PC-9 (cell line): ENCODE measurements at regions not wholly inside any gene's neighbourhood (a gene's known extent, or its start where the extent isn't known, plus 50 kb on each side); places are given as distances from the start of the nearest gene placed in this dataset.

Experiments used
- BruUV-seq: library from RNA; stranded (reverse); fragments of 400-500 nt; replicated peaks from 2 replicates; lab custom pipeline; 2021; lab: Mats Ljungman, UMichigan
- CTCF ChIA-PET: fragments of 300-600 bp; sonication (Branson Sonifier 250); formaldehyde crosslinking; loops from one replicate; lab custom pipeline; 2022; ENCODE audit warnings: antibody characterized with exemption; lab: Charles Lee
- POLR2A ChIA-PET: fragments of 300-600 bp; sonication (Branson Sonifier 250); formaldehyde crosslinking; loops from one replicate; lab custom pipeline; 2022; ENCODE audit warnings: antibody characterized with exemption; ENCODE audit not compliant: unreplicated experiment; lab: Charles Lee
- DNase-seq, 2 experiments: peaks; one replicate each; pipeline versions ENCODE4 v3.0.0 to v3.0.0-alpha.2; 2015 to 2022; ENCODE audit warnings: mixed read lengths in 1 of 2
- H2AFZ ChIP-seq: fragments of 200-600 bp; sonication (generic); 2 replicates; pipeline ENCODE4 v1.8.1; 2017; ENCODE audit warnings: antibody characterized with exemption
- H3F3A ChIP-seq: fragments of 200-600 bp; sonication (generic); 2 replicates; pipeline ENCODE4 v1.8.1; 2017; ENCODE audit warnings: antibody characterized with exemption, mild to moderate bottlenecking, low read depth; ENCODE audit not compliant: insufficient read depth
- H3K27ac ChIP-seq: fragments of 200-600 bp; sonication (generic); 2 replicates; pipeline ENCODE4 v1.6.1; 2016; ENCODE audit warnings: mixed run types
- H3K27me3 ChIP-seq: fragments of 200-600 bp; sonication (generic); 2 replicates; pipeline ENCODE4 v1.6.1; 2016; ENCODE audit warnings: low read depth, mixed run types; ENCODE audit not compliant: insufficient read depth
- H3K36me3 ChIP-seq: fragments of 200-600 bp; sonication (generic); 2 replicates; pipeline ENCODE4 v1.6.1; 2016; ENCODE audit warnings: low read depth, mixed run types
- H3K4me1 ChIP-seq: fragments of 200-600 bp; sonication (generic); replicated peaks from 2 replicates; pipeline ENCODE4 v1.6.1; 2016; ENCODE audit warnings: mixed run types; ENCODE audit not compliant: insufficient read depth
- H3K4me2 ChIP-seq: fragments of 200-600 bp; sonication (generic); 2 replicates; pipeline ENCODE4 v1.6.1; 2017; ENCODE audit warnings: mixed run types
- H3K4me3 ChIP-seq: fragments of 200-600 bp; sonication (generic); 2 replicates; pipeline ENCODE4 v1.6.1; 2016; ENCODE audit warnings: mixed run types
- H3K79me2 ChIP-seq: fragments of 200-600 bp; sonication (generic); 2 replicates; pipeline ENCODE4 v1.6.1; 2017; ENCODE audit warnings: low read depth, mixed run types
- H3K9me2 ChIP-seq: fragments of 200-600 bp; sonication (generic); 2 replicates; pipeline ENCODE4 v1.8.1; 2017; ENCODE audit warnings: mild to moderate bottlenecking; ENCODE audit not compliant: insufficient read depth
- H3K9me3 ChIP-seq: fragments of 200-600 bp; sonication (generic); 2 replicates; pipeline ENCODE4 v1.8.1; 2016; ENCODE audit warnings: low read depth; ENCODE audit not compliant: insufficient read depth
- H4K20me1 ChIP-seq: fragments of 200-600 bp; sonication (generic); 2 replicates; pipeline ENCODE4 v1.8.1; 2017; ENCODE audit not compliant: insufficient read depth
- EZH2 ChIP-seq: fragments of 200-600 bp; sonication (generic); IDR thresholded peaks from 2 replicates; pipeline ENCODE4 v1.8.0; 2017; ENCODE audit warnings: antibody characterized with exemption, low read depth
- intact Hi-C: fragments of 100-400 bp; cut with micrococcal nuclease; formaldehyde crosslinking; loops from one replicate; pipeline ENCODE4 v1.10.0; 2022; ENCODE audit not compliant: unreplicated experiment
- TF ChIP-seq, protein P1 (sequence below): fragments of 200-600 bp; sonication (generic); conservative IDR thresholded peaks from 2 replicates; pipeline ENCODE4 v1.6.1; 2017; ENCODE audit warnings: mixed run types, antibody characterized with exemption, mild to moderate bottlenecking, moderate library complexity

DNA sequence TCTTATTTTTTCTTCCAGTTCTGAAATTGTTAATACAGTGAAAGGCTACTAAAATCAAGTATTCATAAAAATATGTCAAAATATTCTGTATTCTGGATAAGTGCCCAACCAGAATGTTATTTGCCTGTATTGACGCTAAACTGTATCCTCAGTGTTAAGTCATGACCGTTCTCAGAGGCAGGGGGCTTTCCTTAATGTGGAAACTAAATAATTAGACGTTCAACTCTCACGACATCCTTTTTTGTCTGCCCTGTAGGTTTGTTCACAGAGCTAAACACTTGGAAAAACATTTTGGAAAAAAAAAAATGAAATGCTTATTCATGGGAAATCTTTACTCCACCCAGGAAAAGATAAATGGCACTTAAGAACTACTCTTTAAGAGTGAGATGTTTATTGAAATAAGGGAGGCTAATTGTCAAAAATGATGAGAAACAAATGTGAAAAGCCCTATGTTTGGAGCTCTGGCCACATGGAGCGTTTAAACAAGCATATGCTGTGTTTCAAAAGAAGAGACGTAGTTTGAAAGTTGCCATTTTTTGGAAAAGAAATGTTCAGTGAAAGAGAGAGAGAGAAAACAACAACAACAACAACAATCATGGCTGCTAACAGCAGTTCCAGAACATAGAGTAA lies 453.1 kb upstream of the MARCKS start:
- POLR2A ChIA-PET: no interaction called here
- no peaks in the 10 kb centered on the region for H3K27me3 ChIP-seq

DNA sequence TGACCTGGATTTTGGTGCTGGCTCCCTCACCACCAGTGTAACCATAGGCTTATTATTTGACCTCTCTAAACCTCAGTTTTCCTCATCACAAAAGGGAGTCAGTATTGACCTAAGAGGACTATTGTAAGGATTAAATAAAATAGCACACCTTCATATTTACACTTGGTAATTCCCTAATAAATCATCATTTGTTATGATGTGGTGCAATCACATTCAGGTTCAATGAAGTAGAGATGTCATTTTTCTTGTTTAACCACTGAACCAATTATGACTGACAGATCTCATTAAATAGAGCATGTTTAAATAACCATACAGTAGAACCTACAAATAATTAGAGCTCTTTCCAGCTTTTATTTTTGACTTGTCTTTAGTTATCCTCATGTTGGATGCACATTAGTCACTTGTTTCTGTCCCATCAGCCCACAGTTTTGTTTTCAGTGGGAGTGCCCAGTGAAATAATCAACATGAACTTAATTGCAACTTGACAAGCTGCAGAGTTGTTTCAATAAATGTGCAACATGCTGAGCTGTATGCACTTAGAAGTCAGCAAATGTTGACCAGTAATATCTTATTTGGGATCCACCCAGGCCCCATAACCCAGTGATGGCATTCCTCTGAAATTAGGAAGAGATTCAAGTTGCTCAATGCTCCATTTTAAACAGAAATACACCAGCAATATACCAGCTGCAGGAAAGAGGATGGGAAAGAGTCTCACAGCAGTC lies 451.7 kb upstream of the MARCKS start:
- POLR2A ChIA-PET: interaction anchor here (0.5 kb wide), 1 partner anchor 274 kb away, joined by 3 read pairs; no protein-coding TSS in a partner anchor
- TF ChIP-seq, protein P1, sequence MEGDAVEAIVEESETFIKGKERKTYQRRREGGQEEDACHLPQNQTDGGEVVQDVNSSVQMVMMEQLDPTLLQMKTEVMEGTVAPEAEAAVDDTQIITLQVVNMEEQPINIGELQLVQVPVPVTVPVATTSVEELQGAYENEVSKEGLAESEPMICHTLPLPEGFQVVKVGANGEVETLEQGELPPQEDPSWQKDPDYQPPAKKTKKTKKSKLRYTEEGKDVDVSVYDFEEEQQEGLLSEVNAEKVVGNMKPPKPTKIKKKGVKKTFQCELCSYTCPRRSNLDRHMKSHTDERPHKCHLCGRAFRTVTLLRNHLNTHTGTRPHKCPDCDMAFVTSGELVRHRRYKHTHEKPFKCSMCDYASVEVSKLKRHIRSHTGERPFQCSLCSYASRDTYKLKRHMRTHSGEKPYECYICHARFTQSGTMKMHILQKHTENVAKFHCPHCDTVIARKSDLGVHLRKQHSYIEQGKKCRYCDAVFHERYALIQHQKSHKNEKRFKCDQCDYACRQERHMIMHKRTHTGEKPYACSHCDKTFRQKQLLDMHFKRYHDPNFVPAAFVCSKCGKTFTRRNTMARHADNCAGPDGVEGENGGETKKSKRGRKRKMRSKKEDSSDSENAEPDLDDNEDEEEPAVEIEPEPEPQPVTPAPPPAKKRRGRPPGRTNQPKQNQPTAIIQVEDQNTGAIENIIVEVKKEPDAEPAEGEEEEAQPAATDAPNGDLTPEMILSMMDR: no peak

More for the DNA sequence above, 453.1 kb upstream of the MARCKS start:
- H3F3A ChIP-seq: peaks cover 8% of the 10 kb centered on the region; the same call in 1 of the 2 replicates
- no peaks in the 10 kb centered on the region; the same call in 1 of the 2 replicates for H3K36me3 ChIP-seq
- H3K4me3 ChIP-seq: no peak overlapping the region
- H4K20me1 ChIP-seq: no peaks in the 10 kb centered on the region
- DNase-seq: no peak
- no peak overlapping the region for H3K27ac ChIP-seq
- H3K79me2 ChIP-seq: no peaks in the 10 kb centered on the region
- BruUV-seq: no TSS peak
- no peak overlapping the region for H2AFZ ChIP-seq
- TF ChIP-seq EZH2: no peak
- TF ChIP-seq, protein P1: no peak
- no peaks in the 10 kb centered on the region for H3K9me2 ChIP-seq
- intact Hi-C loops: no loop called here
- no peak overlapping the region for H3K4me2 ChIP-seq
- CTCF ChIA-PET: no interaction called here
- peaks cover 18% of the 10 kb centered on the region for H3K4me1 ChIP-seq
- H3K9me3 ChIP-seq: peaks cover 3% of the 10 kb centered on the region; the same call in 1 of the 2 replicates

GRCh38 chr6:113406048-113406695 lies 451.0 kb upstream of the MARCKS start:
- no peak overlapping the region for H2AFZ ChIP-seq
- ChIA-PET POLR2A (interaction anchor here (0.5 kb wide), 1 partner anchor 275 kb away, joined by 3 read pairs; no protein-coding TSS in a partner anchor), CTCF (no interaction called here)
- H3K4me1 ChIP-seq: peaks cover 32% of the 10 kb centered on the region
- H3K4me2 ChIP-seq: no peak overlapping the region
- no peaks in the 10 kb centered on the region for H4K20me1 ChIP-seq
- H3F3A ChIP-seq: peaks cover 8% of the 10 kb centered on the region; the same call in 1 of the 2 replicates
- H3K36me3 ChIP-seq: no peaks in the 10 kb centered on the region; the same call in 1 of the 2 replicates
- intact Hi-C loops: no loop called here
- DNase-seq: no peak
- H3K9me3 ChIP-seq: peaks cover 12% of the 10 kb centered on the region; the same call in 1 of the 2 replicates
- BruUV-seq: no TSS peak
- H3K4me3 ChIP-seq: no peak overlapping the region
- H3K9me2 ChIP-seq: no peaks in the 10 kb centered on the region
- H3K27ac ChIP-seq: 0 out of 2 replicates have a peak overlapping the region, but pooled peaks have one; percentile 12
- H3K27me3 ChIP-seq: no peaks in the 10 kb centered on the region
- no peak for TF ChIP-seq EZH2
- TF ChIP-seq, protein P1: no peak
- H3K79me2 ChIP-seq: no peaks in the 10 kb centered on the region

More for the DNA sequence above, 451.7 kb upstream of the MARCKS start:
- H3K79me2 ChIP-seq: no peaks in the 10 kb centered on the region
- peak overlapping the region; percentile 12; the same call in 1 of the 2 replicates for H3K27ac ChIP-seq
- intact Hi-C loops: no loop called here
- H3K4me1 ChIP-seq: peaks cover 25% of the 10 kb centered on the region
- no peak overlapping the region for H2AFZ ChIP-seq
- H3F3A ChIP-seq: peaks cover 8% of the 10 kb centered on the region; the same call in 1 of the 2 replicates
- CTCF ChIA-PET: no interaction called here
- BruUV-seq: no TSS peak
- H3K9me2 ChIP-seq: no peaks in the 10 kb centered on the region
- H3K36me3 ChIP-seq: no peaks in the 10 kb centered on the region; the same call in 1 of the 2 replicates
- no peak overlapping the region for H3K4me3 ChIP-seq
- H3K9me3 ChIP-seq: peaks cover 7% of the 10 kb centered on the region; the same call in 1 of the 2 replicates
- H3K27me3 ChIP-seq: no peaks in the 10 kb centered on the region
- no peak overlapping the region for H3K4me2 ChIP-seq
- no peaks in the 10 kb centered on the region for H4K20me1 ChIP-seq
- DNase-seq: peak in 1 of 2 experiments; percentile 85
